Kidney epithelial cell (primary cell): ENCODE measurements at regions not wholly inside any gene's neighbourhood (a gene's known extent, or its start where the extent isn't known, plus 50 kb on each side); places are given as distances from the start of the nearest gene placed in this dataset.
A peak's percentile ranks its signal among the peaks of the same experiment; 100 is the strongest.

Experiments used
- DNase-seq: peaks from one replicate; pipeline ENCODE4 v3.0.0-alpha.2; 2010; ENCODE audit warnings: low read depth
- H3K27me3 ChIP-seq: 2 replicates; pipeline ENCODE4 v1.6.0; 2011; ENCODE audit warnings: low read length; ENCODE audit not compliant: control insufficient read depth, insufficient read depth
- H3K36me3 ChIP-seq: 2 replicates; pipeline ENCODE4 v1.5.1; 2011; ENCODE audit warnings: low read length; ENCODE audit not compliant: control insufficient read depth, insufficient read depth
- H3K4me3 ChIP-seq: 2 replicates; pipeline ENCODE4 v1.5.1; 2011; ENCODE audit warnings: low read depth, mild to moderate bottlenecking, control low read depth, low read length
- TF ChIP-seq, protein P1 (sequence below): IDR thresholded peaks from 2 replicates; pipeline ENCODE4 v1.5.1; 2011; ENCODE audit warnings: mild to moderate bottlenecking, moderate library complexity, low read length, control low read depth, inconsistent platforms; ENCODE audit not compliant: insufficient read depth, poor library complexity, severe bottlenecking

GRCh38 chr2:211085056-211085680 is 528.8 kb downstream of the CPS1 start:
- H3K27me3 ChIP-seq: no peaks in the 10 kb centered on the region
- no peaks in the 10 kb centered on the region for H3K36me3 ChIP-seq
- no peak for DNase-seq
- H3K4me3 ChIP-seq: no peak overlapping the region
- TF ChIP-seq, protein P1, sequence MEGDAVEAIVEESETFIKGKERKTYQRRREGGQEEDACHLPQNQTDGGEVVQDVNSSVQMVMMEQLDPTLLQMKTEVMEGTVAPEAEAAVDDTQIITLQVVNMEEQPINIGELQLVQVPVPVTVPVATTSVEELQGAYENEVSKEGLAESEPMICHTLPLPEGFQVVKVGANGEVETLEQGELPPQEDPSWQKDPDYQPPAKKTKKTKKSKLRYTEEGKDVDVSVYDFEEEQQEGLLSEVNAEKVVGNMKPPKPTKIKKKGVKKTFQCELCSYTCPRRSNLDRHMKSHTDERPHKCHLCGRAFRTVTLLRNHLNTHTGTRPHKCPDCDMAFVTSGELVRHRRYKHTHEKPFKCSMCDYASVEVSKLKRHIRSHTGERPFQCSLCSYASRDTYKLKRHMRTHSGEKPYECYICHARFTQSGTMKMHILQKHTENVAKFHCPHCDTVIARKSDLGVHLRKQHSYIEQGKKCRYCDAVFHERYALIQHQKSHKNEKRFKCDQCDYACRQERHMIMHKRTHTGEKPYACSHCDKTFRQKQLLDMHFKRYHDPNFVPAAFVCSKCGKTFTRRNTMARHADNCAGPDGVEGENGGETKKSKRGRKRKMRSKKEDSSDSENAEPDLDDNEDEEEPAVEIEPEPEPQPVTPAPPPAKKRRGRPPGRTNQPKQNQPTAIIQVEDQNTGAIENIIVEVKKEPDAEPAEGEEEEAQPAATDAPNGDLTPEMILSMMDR: peak; percentile 42

GRCh38 chr2:211086049-211086448 is 529.6 kb downstream of the CPS1 start:
- TF ChIP-seq, protein P1: no peak

DNA sequence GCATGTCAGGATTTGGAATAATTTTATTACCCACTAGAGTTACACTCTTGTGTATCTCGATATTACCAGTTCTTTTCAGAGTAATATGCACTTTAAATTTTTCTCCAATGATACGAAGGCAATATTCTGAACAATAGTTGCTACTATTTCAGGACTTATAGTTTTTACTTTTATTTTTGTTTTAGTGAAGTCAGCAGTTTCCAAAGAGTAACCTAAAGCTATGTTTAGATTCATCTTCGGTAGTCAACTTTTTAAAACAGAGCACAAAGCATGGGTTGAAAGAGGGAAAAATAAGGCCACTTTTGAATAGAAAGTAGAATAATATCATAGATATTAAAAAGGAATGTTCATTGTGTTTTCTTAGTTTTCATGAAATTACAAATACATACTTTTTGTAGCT is 532.7 kb downstream of the CPS1 start:
- Histone ChIP-seq H3K27me3 (no peaks in the 10 kb centered on the region), H3K36me3 (no peaks in the 10 kb centered on the region), H3K4me3 (no peak overlapping the region)
- TF ChIP-seq, protein P1: no peak
- DNase-seq: no peak

More at GRCh38 chr2:211086049-211086448, 529.6 kb downstream of the CPS1 start:
- no peaks in the 10 kb centered on the region for H3K27me3 ChIP-seq
- H3K36me3 ChIP-seq: no peaks in the 10 kb centered on the region
- no peak for DNase-seq
- H3K4me3 ChIP-seq: no peak overlapping the region

GRCh38 chr2:211093743-211094303 is 537.4 kb downstream of the CPS1 start:
- Histone ChIP-seq H3K36me3 (no peaks in the 10 kb centered on the region), H3K4me3 (no peak overlapping the region), H3K27me3 (no peaks in the 10 kb centered on the region)
- no peak for DNase-seq
- TF ChIP-seq, protein P1: peak; percentile 58

DNA sequence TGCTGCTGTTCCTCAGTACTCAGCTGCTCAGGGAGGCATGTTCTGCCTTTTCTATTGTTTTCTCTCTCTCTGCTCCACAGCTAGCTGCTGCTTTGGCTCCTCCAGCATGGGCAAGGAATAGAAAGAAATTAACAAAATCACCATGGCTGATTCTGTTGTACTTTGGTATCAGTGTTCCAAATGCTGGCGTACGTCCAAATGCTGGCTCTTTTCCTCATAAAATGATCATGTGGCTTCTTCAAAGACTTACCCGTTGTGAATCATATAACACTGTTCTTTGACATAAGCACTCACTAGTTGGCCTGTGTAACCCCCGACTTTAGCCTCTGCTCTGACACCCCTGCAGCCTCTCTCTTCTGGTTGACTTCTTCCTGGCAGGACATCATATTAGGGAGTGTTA is 547.6 kb downstream of the CPS1 start:
- no peak overlapping the region for H3K4me3 ChIP-seq
- H3K27me3 ChIP-seq: no peaks in the 10 kb centered on the region
- no peaks in the 10 kb centered on the region for H3K36me3 ChIP-seq
- TF ChIP-seq, protein P1: no peak
- no peak for DNase-seq
